ENCODE measurements at regions not wholly inside any gene's neighbourhood (a gene's known extent, or its start where the extent isn't known, plus 50 kb on each side); places are given as distances from the start of the nearest gene placed in this dataset.

DNA sequence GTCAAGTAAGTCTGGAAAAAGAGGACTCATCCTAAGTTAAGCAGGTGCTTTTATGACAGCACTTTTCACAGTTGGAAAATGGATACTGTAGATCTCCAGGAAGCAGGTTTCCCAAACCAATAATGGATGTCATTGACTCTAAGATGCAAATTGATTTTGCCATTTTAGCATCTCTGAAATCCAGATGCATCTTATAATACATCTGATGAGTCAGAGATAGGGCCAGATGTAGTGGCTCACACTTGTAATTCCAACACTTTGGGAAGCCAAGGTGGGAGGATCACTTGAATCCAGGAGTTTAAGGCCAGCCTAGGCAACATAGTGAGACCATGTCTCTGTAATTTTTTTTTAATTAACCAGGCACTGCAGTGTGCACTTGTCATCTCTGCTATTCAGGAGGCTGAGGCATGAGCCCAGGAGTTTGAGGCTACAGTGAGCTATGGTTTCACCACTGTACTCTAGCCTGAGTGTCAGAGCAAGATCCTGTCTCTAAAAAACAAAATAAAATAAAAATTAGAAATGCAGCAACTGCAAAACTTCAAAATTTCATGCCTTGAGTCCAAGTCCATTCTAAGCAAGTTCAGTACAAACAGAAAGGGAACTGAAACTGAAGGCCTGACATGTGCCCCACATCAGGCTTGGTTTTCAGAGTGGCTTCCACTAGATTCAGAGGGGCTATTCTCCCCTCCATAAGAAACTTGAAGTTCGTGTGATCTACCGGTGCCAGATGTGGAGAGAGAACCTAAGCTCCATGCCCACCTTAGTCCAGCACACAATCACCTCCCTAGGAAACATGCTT lies 267.8 kb upstream of the NCKAP5 start:
- Histone ChIP-seq H3K27ac (ENCODE audit: low read depth in 1 of 3, low read length in 2 of 3) (no peak overlapping the region), H3K4me3 (ENCODE audit: low read depth in 1 of 3, low read length in 3 of 3) (no peak overlapping the region), H3K4me1 (ENCODE audit: control insufficient read depth in 3 of 3, insufficient read depth in 2 of 3, low read depth in 1 of 3, low read length in 2 of 3) (no peaks in the 10 kb centered on the region), H3K36me3 (ENCODE audit: control insufficient read depth in 3 of 3, insufficient read depth in 2 of 3, low read depth in 1 of 3, low read length in 3 of 3) (no peaks in the 10 kb centered on the region), H3K27me3 (ENCODE audit: control insufficient read depth in 3 of 3, insufficient read depth in 3 of 3, low read length in 3 of 3) (no peaks in the 10 kb centered on the region), H3K9me3 (ENCODE audit: control insufficient read depth in 2 of 2, insufficient read depth in 1 of 2, low read depth in 1 of 2, low read length in 1 of 2) (peaks cover 0 to 5% of the 10 kb centered on the region in 2 donors)
- no peak for FAIRE-seq
- no peak for DNase-seq
- WGBS, 3 donors, result 48 to 86% (median 80%) methylated on average over 2 of the region's 2 CpGs

DNA sequence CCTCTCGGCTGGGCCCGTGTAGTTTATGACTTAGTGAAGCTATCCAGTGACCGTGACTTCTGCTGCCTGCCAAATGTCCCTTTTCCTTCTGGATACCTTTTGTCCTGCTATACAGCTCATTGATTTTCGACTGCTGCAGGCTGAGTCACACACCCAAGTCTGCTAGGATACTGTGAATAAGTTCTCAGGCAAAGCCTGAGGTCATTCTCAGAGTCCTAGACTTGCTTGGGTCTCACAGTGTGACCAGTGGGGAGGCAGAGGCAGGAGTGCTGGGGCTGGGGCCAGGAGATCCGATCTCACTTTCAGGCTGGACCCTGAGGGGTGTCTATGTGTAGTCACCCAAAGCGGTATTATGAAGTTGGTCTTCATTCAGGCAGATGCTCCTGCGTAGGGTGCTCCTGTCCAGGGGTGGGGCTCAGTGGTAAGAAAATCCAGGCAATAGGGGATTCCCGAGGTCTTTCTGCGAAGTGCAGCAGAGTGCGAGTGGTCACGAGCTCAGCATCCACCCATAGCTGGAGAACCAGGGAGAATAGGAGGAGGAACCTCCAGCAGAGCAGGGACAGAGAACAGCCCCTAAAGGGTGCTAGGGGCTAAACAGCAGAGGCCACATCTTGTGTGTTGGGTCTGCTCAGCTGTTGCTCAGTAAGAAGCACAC lies 268.6 kb upstream of the NCKAP5 start:
- FAIRE-seq, result no peak
- no peak for DNase-seq
- Histone ChIP-seq H3K27me3 (ENCODE audit: control insufficient read depth in 3 of 3, insufficient read depth in 3 of 3, low read length in 3 of 3) (no peaks in the 10 kb centered on the region), H3K9me3 (ENCODE audit: control insufficient read depth in 2 of 2, insufficient read depth in 1 of 2, low read depth in 1 of 2, low read length in 1 of 2) (peaks cover 0 to 5% of the 10 kb centered on the region in 2 donors), H3K27ac (ENCODE audit: low read depth in 1 of 3, low read length in 2 of 3) (no peak overlapping the region), H3K4me3 (ENCODE audit: low read depth in 1 of 3, low read length in 3 of 3) (no peak overlapping the region), H3K4me1 (ENCODE audit: control insufficient read depth in 3 of 3, insufficient read depth in 2 of 3, low read depth in 1 of 3, low read length in 2 of 3) (no peaks in the 10 kb centered on the region), H3K36me3 (ENCODE audit: control insufficient read depth in 3 of 3, insufficient read depth in 2 of 3, low read depth in 1 of 3, low read length in 3 of 3) (no peaks in the 10 kb centered on the region)
- 76 to 89% (median 81%) methylated on average over 11 of the region's 11 CpGs for WGBS, 3 donors

GRCh38 chr2:133837441-133838094 lies 269.3 kb upstream of the NCKAP5 start:
- Histone ChIP-seq H3K36me3 (ENCODE audit: control insufficient read depth in 3 of 3, insufficient read depth in 2 of 3, low read depth in 1 of 3, low read length in 3 of 3) (no peaks in the 10 kb centered on the region), H3K9me3 (ENCODE audit: control insufficient read depth in 2 of 2, insufficient read depth in 1 of 2, low read depth in 1 of 2, low read length in 1 of 2) (peaks cover 0 to 5% of the 10 kb centered on the region in 2 donors), H3K4me3 (ENCODE audit: low read depth in 1 of 3, low read length in 3 of 3) (no peak overlapping the region), H3K4me1 (ENCODE audit: control insufficient read depth in 3 of 3, insufficient read depth in 2 of 3, low read depth in 1 of 3, low read length in 2 of 3) (no peaks in the 10 kb centered on the region), H3K27me3 (ENCODE audit: control insufficient read depth in 3 of 3, insufficient read depth in 3 of 3, low read length in 3 of 3) (no peaks in the 10 kb centered on the region), H3K27ac (ENCODE audit: low read depth in 1 of 3, low read length in 2 of 3) (no peak overlapping the region)
- FAIRE-seq, result no peak
- no peak for DNase-seq
- WGBS, 3 donors, result 79 to 89% (median 80%) methylated on average over 6 of the region's 6 CpGs

- H3K36me3 ChIP-seq (ENCODE audit: control insufficient read depth in 3 of 3, insufficient read depth in 2 of 3, low read depth in 1 of 3, low read length in 3 of 3), result no peaks in the 10 kb centered on the region
- no peak for DNase-seq
- no peaks in the 10 kb centered on the region for H3K4me1 ChIP-seq (ENCODE audit: control insufficient read depth in 3 of 3, insufficient read depth in 2 of 3, low read depth in 1 of 3, low read length in 2 of 3)
- 84 to 91% (median 84%) methylated on average over 7 of the region's 7 CpGs for WGBS, 3 donors
- peaks cover 0 to 5% of the 10 kb centered on the region in 2 donors for H3K9me3 ChIP-seq (ENCODE audit: control insufficient read depth in 2 of 2, insufficient read depth in 1 of 2, low read depth in 1 of 2, low read length in 1 of 2)
- FAIRE-seq, result no peak
- no peak overlapping the region for H3K27ac ChIP-seq (ENCODE audit: low read depth in 1 of 3, low read length in 2 of 3)
- no peaks in the 10 kb centered on the region for H3K27me3 ChIP-seq (ENCODE audit: control insufficient read depth in 3 of 3, insufficient read depth in 3 of 3, low read length in 3 of 3)
- no peak overlapping the region for H3K4me3 ChIP-seq (ENCODE audit: low read depth in 1 of 3, low read length in 3 of 3)
These were observed 270.5 kb upstream of the NCKAP5 start for GRCh38 chr2:133838642-133839365.

- Histone ChIP-seq H3K4me3 (ENCODE audit: low read depth in 1 of 3, low read length in 3 of 3) (no peak overlapping the region), H3K27me3 (ENCODE audit: control insufficient read depth in 3 of 3, insufficient read depth in 3 of 3, low read length in 3 of 3) (no peaks in the 10 kb centered on the region), H3K9me3 (ENCODE audit: control insufficient read depth in 2 of 2, insufficient read depth in 1 of 2, low read depth in 1 of 2, low read length in 1 of 2) (peaks cover 0 to 5% of the 10 kb centered on the region in 2 donors), H3K4me1 (ENCODE audit: control insufficient read depth in 3 of 3, insufficient read depth in 2 of 3, low read depth in 1 of 3, low read length in 2 of 3) (no peaks in the 10 kb centered on the region), H3K36me3 (ENCODE audit: control insufficient read depth in 3 of 3, insufficient read depth in 2 of 3, low read depth in 1 of 3, low read length in 3 of 3) (no peaks in the 10 kb centered on the region), H3K27ac (ENCODE audit: low read depth in 1 of 3, low read length in 2 of 3) (no peak overlapping the region)
- DNase-seq, result no peak
- no peak for FAIRE-seq
- 85 to 90% (median 89%) methylated on average over 6 of the region's 6 CpGs for WGBS, 3 donors
These were observed 271.4 kb upstream of the NCKAP5 start for GRCh38 chr2:133839677-133840076.

DNA sequence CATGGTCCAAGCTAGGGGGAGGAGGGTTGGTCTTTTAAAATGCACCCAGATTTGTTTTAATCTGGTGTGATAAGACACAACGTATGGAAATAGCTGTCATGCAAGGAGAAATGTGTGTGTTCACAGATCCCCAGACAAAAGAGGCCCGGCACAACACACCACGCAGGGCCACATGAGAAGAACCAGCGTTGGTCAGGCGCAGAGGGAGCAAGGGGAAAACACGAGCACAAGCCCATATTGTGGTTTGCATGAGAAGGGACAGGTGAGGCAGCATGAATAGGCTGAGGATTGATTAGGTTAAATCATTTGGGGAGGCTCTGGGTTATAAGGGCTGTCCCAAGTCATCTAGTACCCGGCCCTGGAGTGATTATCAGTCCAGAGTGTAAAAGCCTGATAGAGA lies 272.5 kb upstream of the NCKAP5 start:
- H3K9me3 ChIP-seq (ENCODE audit: control insufficient read depth in 2 of 2, insufficient read depth in 1 of 2, low read depth in 1 of 2, low read length in 1 of 2), result no peaks in the 10 kb centered on the region
- no peak overlapping the region for H3K4me3 ChIP-seq (ENCODE audit: low read depth in 1 of 3, low read length in 3 of 3)
- DNase-seq, result no peak
- no peaks in the 10 kb centered on the region for H3K36me3 ChIP-seq (ENCODE audit: control insufficient read depth in 3 of 3, insufficient read depth in 2 of 3, low read depth in 1 of 3, low read length in 3 of 3)
- FAIRE-seq, result no peak
- no peaks in the 10 kb centered on the region for H3K4me1 ChIP-seq (ENCODE audit: control insufficient read depth in 3 of 3, insufficient read depth in 2 of 3, low read depth in 1 of 3, low read length in 2 of 3)
- H3K27ac ChIP-seq (ENCODE audit: low read depth in 1 of 3, low read length in 2 of 3), result no peak overlapping the region
- 80 to 86% (median 80%) methylated on average over 7 of the region's 7 CpGs for WGBS, 3 donors
- H3K27me3 ChIP-seq (ENCODE audit: control insufficient read depth in 3 of 3, insufficient read depth in 3 of 3, low read length in 3 of 3), result no peaks in the 10 kb centered on the region

- DNase-seq, result no peak
These were observed 273.6 kb upstream of the NCKAP5 start for GRCh38 chr2:133841900-133842299.

GRCh38 chr2:133842446-133842845 lies 274.2 kb upstream of the NCKAP5 start:
- no peaks in the 10 kb centered on the region for H3K9me3 ChIP-seq (ENCODE audit: control insufficient read depth in 2 of 2, insufficient read depth in 1 of 2, low read depth in 1 of 2, low read length in 1 of 2)
- H3K4me1 ChIP-seq (ENCODE audit: control insufficient read depth in 3 of 3, insufficient read depth in 2 of 3, low read depth in 1 of 3, low read length in 2 of 3), result no peaks in the 10 kb centered on the region
- DNase-seq (no peak), FAIRE-seq (no peak)
- 53 to 68% (median 55%) methylated on average over 2 of the region's 2 CpGs for WGBS, 3 donors
- H3K27ac ChIP-seq (ENCODE audit: low read depth in 1 of 3, low read length in 2 of 3), result no peak overlapping the region
- no peaks in the 10 kb centered on the region for H3K36me3 ChIP-seq (ENCODE audit: control insufficient read depth in 3 of 3, insufficient read depth in 2 of 3, low read depth in 1 of 3, low read length in 3 of 3)
- H3K4me3 ChIP-seq (ENCODE audit: low read depth in 1 of 3, low read length in 3 of 3), result no peak overlapping the region
- no peaks in the 10 kb centered on the region for H3K27me3 ChIP-seq (ENCODE audit: control insufficient read depth in 3 of 3, insufficient read depth in 3 of 3, low read length in 3 of 3)

More at GRCh38 chr2:133841900-133842299, 273.6 kb upstream of the NCKAP5 start:
- H3K36me3 ChIP-seq (ENCODE audit: control insufficient read depth in 3 of 3, insufficient read depth in 2 of 3, low read depth in 1 of 3, low read length in 3 of 3), result no peaks in the 10 kb centered on the region
- no peak for FAIRE-seq
- H3K9me3 ChIP-seq (ENCODE audit: control insufficient read depth in 2 of 2, insufficient read depth in 1 of 2, low read depth in 1 of 2, low read length in 1 of 2), result no peaks in the 10 kb centered on the region
- no peak overlapping the region for H3K27ac ChIP-seq (ENCODE audit: low read depth in 1 of 3, low read length in 2 of 3)
- WGBS, 3 donors, result 59 to 93% (median 65%) methylated on average over 4 of the region's 4 CpGs
- no peaks in the 10 kb centered on the region for H3K27me3 ChIP-seq (ENCODE audit: control insufficient read depth in 3 of 3, insufficient read depth in 3 of 3, low read length in 3 of 3)
- no peak overlapping the region for H3K4me3 ChIP-seq (ENCODE audit: low read depth in 1 of 3, low read length in 3 of 3)
- H3K4me1 ChIP-seq (ENCODE audit: control insufficient read depth in 3 of 3, insufficient read depth in 2 of 3, low read depth in 1 of 3, low read length in 2 of 3), result no peaks in the 10 kb centered on the region
